GM12864 (cell line): ENCODE measurements at regions not wholly inside any gene's neighbourhood (a gene's known extent, or its start where the extent isn't known, plus 50 kb on each side); places are given as distances from the start of the nearest gene placed in this dataset.

Experiments used
- DNase-seq: peaks from one replicate; pipeline ENCODE4 v3.0.0-alpha.2; 2011; ENCODE audit warnings: low read depth
- H3K4me3 ChIP-seq: 2 replicates; pipeline ENCODE4 v1.5.1; 2011; ENCODE audit warnings: mild to moderate bottlenecking, low read depth, low read length, control low read depth
- CTCF ChIP-seq: IDR thresholded peaks from 2 replicates; pipeline ENCODE4 v1.5.1; 2011; ENCODE audit warnings: low read depth, mild to moderate bottlenecking, moderate library complexity, low read length, control low read depth, inconsistent platforms; ENCODE audit errors: missing control alignments

GRCh38 chr6:128759901-128760300, 123.0 kb upstream of the LAMA2 start:
- TF ChIP-seq CTCF = no peak
- no peak overlapping the region for H3K4me3 ChIP-seq
- DNase-seq = no peak

- no peak overlapping the region for H3K4me3 ChIP-seq
- DNase-seq = no peak
Measured at GRCh38 chr6:128759447-128759846, 123.5 kb upstream of the LAMA2 start.

GRCh38 chr6:128757961-128758360, 125.0 kb upstream of the LAMA2 start:
- no peak overlapping the region for H3K4me3 ChIP-seq
- no peak for DNase-seq
- TF ChIP-seq CTCF = no peak

More at GRCh38 chr6:128759447-128759846, 123.5 kb upstream of the LAMA2 start:
- TF ChIP-seq CTCF = no peak

GRCh38 chr6:128754658-128755256, 128.2 kb upstream of the LAMA2 start:
- no peak for TF ChIP-seq CTCF
- peak; percentile 55 for DNase-seq

GRCh38 chr6:128743974-128744765, 138.8 kb upstream of the LAMA2 start:
- no peak for TF ChIP-seq CTCF
- H3K4me3 ChIP-seq = no peak overlapping the region
- DNase-seq = no peak

More at GRCh38 chr6:128754658-128755256, 128.2 kb upstream of the LAMA2 start:
- no peak overlapping the region for H3K4me3 ChIP-seq

- no peak overlapping the region for H3K4me3 ChIP-seq
- no peak for DNase-seq
- no peak for TF ChIP-seq CTCF
Measured at GRCh38 chr6:128742900-128743299, 140.0 kb upstream of the LAMA2 start.
